ENCODE measurements at regions not wholly inside any gene's neighbourhood (a gene's known extent, or its start where the extent isn't known, plus 50 kb on each side); places are given as distances from the start of the nearest gene placed in this dataset.

GRCh38 chr11:116400081-116400480 lies 372.7 kb downstream of the BUD13 start:
- DNase-seq = no peak
- Mint-ChIP-seq H3K27me3 (peaks cover 13% of the 10 kb centered on the region), H3K4me3 (no peak overlapping the region), H3K27ac (no peak overlapping the region), H3K4me1 (no peaks in the 10 kb centered on the region), H3K9me3 (no peaks in the 10 kb centered on the region)
- ATAC-seq = no peak

DNA sequence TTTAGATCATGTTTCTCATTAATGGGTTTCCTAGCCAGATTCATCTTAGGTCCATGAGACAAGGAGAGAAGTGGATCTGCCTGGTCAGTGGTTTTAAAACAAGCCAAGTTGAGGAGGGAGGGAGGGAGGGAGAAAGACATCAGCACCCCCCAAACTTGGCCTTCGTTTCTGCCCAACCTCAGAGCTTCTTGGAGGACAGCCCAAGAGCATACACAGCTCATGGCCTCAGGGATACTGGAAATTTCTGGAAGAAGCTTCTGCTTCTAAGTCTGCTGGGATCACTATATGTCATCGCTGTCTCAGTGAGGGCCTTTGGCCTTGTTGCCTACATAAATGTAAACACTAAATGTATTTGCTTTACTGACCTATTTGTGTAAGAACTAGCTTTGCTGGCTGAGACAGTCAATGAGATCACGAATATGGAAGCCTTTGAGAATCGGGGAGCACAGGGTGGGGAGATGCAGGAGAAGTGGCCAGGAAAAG lies 375.1 kb downstream of the BUD13 start:
- Mint-ChIP-seq H3K4me3 (no peak overlapping the region), H3K9me3 (no peaks in the 10 kb centered on the region), H3K4me1 (no peaks in the 10 kb centered on the region), H3K27ac (no peak overlapping the region), H3K27me3 (peaks cover 13% of the 10 kb centered on the region)
- DNase-seq (no peak), ATAC-seq (no peak)

DNA sequence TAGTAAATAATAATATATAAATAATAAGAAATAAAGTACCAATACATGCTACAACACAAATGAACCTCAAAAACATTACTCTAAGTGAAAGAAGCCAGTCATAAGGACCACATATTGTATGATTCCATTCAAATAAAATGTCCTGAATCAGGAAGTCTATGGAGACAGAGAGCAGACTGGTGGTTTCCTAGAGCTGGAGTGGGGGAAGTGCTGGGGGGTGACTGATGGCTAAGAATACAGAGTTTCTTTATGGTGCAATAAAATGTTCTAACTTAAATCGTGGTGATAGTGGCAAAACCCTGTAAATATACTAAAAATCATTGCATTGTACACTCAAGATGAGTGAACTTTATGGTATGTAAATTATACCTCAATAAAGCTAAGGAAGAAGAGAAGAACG lies 376.5 kb downstream of the BUD13 start:
- DNase-seq = no peak
- Mint-ChIP-seq H3K27ac (no peak overlapping the region), H3K4me1 (no peaks in the 10 kb centered on the region), H3K4me3 (no peak overlapping the region), H3K9me3 (no peaks in the 10 kb centered on the region), H3K27me3 (peaks cover 13% of the 10 kb centered on the region)
- ATAC-seq = no peak

DNA sequence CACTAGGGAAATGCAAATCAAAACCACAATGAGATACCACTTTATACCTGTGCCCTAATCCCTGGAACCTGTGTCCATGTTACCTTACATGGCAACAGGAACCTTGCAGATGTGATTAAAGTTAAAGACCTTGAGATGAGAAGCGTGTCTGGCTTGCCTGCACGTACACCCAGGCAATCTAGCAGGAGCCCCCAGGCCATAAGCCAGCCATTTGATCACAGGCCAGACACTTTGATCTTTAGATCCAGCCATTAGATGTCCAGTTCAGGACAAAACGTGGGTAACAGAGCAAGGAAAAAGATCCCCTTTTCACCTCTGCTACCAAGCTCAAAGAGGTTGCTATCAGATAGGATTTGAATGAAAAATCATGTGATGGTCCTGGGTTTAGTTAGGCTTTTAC lies 378.8 kb downstream of the BUD13 start:
- Mint-ChIP-seq H3K27me3 (peaks cover 5% of the 10 kb centered on the region), H3K9me3 (no peaks in the 10 kb centered on the region), H3K4me3 (no peak overlapping the region), H3K4me1 (no peaks in the 10 kb centered on the region), H3K27ac (no peak overlapping the region)
- no peak for DNase-seq
- no peak for ATAC-seq

DNA sequence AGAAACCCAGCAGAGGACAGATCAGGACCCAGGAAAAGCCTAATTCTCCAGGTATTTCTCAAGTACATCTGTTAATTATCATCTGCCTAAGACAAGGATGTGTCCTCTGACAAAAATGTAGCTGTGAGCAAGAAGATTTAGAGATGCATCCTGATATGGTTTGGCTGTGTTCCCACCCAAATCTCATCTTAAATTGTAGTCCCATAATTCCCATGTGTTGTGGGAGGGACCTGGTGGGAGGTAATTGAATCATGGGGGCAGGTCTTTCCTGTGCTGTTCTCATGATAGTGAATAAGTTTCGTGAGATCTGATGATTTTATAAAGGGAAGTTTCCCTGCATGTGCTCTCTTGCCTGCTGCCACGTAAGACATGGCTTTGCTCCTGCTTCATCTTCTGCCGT lies 381.8 kb downstream of the BUD13 start:
- no peaks in the 10 kb centered on the region for H3K9me3 Mint-ChIP-seq
- H3K27ac Mint-ChIP-seq = no peak overlapping the region
- no peak overlapping the region for H3K4me3 Mint-ChIP-seq
- ATAC-seq (no peak), DNase-seq (no peak)
- H3K4me1 Mint-ChIP-seq = no peaks in the 10 kb centered on the region
- no peaks in the 10 kb centered on the region for H3K27me3 Mint-ChIP-seq

GRCh38 chr11:116388146-116388545 lies 384.6 kb downstream of the BUD13 start:
- DNase-seq (no peak), ATAC-seq (no peak)
- Mint-ChIP-seq H3K4me1 (no peaks in the 10 kb centered on the region), H3K27me3 (no peaks in the 10 kb centered on the region), H3K9me3 (no peaks in the 10 kb centered on the region), H3K27ac (no peak overlapping the region), H3K4me3 (no peak overlapping the region)

GRCh38 chr11:116387641-116388040 lies 385.1 kb downstream of the BUD13 start:
- Mint-ChIP-seq H3K4me3 (no peak overlapping the region), H3K27me3 (no peaks in the 10 kb centered on the region), H3K27ac (no peak overlapping the region), H3K9me3 (no peaks in the 10 kb centered on the region), H3K4me1 (no peaks in the 10 kb centered on the region)
- DNase-seq = no peak
- ATAC-seq = no peak

DNA sequence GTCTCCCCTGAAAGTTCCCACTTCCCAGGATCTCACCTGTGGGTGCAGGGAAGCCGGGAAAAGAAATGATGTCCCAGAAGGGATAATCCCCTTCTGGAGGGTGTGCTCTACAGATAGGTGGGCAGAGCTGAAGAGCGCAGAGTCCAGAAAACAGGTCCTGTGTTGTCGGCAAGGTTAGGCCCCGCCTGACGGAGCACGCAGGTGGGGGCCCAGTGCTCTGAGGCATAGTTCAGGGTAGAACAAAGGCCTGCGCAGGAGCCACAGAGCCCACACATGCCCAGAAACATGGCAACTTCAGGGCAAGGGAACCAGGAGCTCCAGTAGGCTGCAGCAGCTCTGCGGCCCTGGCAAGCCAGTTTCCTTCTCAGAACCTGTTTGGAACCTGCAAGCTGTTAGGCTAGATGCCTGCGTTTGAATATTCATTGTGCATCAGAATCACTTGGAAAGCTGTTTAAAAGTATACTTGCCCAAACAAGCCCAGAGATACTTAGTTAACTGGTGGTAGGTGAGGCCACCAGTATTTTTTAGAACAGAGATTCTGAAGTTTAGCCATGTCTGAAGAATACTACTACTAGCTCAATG lies 386.6 kb downstream of the BUD13 start:
- no peaks in the 10 kb centered on the region for H3K9me3 Mint-ChIP-seq

DNA sequence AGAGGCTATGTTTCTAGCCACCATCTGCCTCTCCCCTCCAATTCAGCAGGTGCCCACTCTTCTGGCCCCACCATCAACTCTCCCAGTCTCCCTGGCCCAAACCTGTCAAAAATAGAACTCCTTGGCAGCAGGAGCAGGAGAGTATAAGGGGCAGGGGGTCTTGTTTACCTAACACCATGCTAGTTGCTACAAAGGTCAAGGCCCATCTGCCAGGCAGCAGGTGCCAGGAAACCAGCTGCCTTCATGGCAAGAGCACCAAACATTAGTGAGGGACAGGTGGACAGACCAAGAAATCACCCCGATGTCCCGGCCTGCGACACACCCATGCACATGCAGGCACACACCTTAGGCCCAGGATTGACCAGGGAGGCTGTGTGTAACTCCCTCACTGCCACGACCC lies 387.9 kb downstream of the BUD13 start:
- no peaks in the 10 kb centered on the region for H3K4me1 Mint-ChIP-seq
- H3K27ac Mint-ChIP-seq = no peak overlapping the region
- no peak for ATAC-seq
- H3K4me3 Mint-ChIP-seq = no peak overlapping the region
- DNase-seq = no peak
- H3K27me3 Mint-ChIP-seq = no peaks in the 10 kb centered on the region
- no peaks in the 10 kb centered on the region for H3K9me3 Mint-ChIP-seq

More for the DNA sequence above, 386.6 kb downstream of the BUD13 start:
- Mint-ChIP-seq H3K4me1 (no peaks in the 10 kb centered on the region), H3K27me3 (no peaks in the 10 kb centered on the region), H3K27ac (no peak overlapping the region), H3K4me3 (no peak overlapping the region)
- ATAC-seq (no peak), DNase-seq (no peak)

GRCh38 chr11:116384407-116384806 lies 388.4 kb downstream of the BUD13 start:
- H3K9me3 Mint-ChIP-seq = no peaks in the 10 kb centered on the region

DNA sequence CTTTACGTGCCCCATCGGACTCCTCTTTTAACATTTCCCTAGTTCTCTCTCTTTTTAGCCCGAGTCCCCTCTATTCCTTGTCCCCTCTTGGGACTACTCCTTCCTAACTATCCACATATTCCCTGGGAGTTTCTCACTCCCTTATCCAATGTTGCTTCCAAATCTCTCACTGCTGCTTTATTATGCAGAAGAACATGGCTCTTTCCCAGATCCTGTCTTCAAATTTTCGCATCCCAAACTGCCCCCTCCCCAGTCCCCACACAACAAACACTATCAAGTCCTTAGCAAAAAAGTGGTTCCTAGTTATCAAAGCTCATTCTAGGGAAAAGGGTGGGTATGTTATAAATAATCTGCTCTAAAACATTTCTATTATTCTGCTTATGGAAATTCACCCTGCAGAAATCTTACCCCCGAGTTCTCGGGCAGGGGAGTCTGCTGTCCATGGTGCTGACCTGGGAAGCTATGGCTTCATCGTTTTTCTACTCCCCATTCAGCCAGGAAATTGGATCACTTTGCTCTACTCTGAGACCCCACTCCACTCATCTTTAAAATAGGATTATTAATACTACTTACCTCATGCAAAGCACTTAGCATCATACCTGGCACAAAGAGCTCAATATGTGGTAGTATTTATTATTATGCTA lies 393.5 kb downstream of the BUD13 start:
- no peak for DNase-seq
- H3K4me3 Mint-ChIP-seq = no peak overlapping the region
- H3K9me3 Mint-ChIP-seq = peaks cover 5 to 6% of the 10 kb centered on the region in 2 donors
- H3K27me3 Mint-ChIP-seq = peaks cover 7% of the 10 kb centered on the region
- H3K4me1 Mint-ChIP-seq = no peaks in the 10 kb centered on the region
- H3K27ac Mint-ChIP-seq = no peak overlapping the region
- no peak for ATAC-seq

More at GRCh38 chr11:116384407-116384806, 388.4 kb downstream of the BUD13 start:
- H3K4me3 Mint-ChIP-seq = no peak overlapping the region
- no peaks in the 10 kb centered on the region for H3K27me3 Mint-ChIP-seq
- H3K4me1 Mint-ChIP-seq = no peaks in the 10 kb centered on the region
- H3K27ac Mint-ChIP-seq = no peak overlapping the region
- DNase-seq = no peak
- no peak for ATAC-seq

DNA sequence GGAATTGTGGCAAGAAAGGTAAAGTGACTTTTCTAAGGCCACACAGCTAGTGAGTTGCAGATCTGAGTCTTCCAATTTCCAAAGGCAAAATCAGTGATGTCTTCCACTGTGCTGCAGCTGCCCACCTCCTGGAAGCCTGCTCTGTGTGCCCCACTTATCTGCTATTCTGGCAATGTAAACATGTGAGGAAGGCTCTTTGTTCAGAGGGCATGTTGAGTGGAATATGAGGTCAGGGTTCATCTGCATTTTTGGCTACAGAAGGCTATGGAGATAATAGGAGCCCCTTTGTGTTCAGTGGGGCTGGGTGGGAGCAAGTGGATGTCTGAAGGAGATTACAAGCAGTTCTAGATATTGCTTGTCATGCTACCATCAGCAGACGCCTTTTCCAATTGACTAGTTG lies 396.2 kb downstream of the BUD13 start:
- Mint-ChIP-seq H3K4me3 (no peak overlapping the region), H3K27me3 (peaks cover 7% of the 10 kb centered on the region), H3K4me1 (no peaks in the 10 kb centered on the region), H3K9me3 (peaks cover 5 to 6% of the 10 kb centered on the region in 2 donors), H3K27ac (no peak overlapping the region)
- ATAC-seq = no peak
- DNase-seq = no peak

- Mint-ChIP-seq H3K27ac (no peak overlapping the region), H3K9me3 (peaks cover 5 to 6% of the 10 kb centered on the region in 2 donors), H3K4me1 (no peaks in the 10 kb centered on the region), H3K27me3 (peaks cover 7% of the 10 kb centered on the region), H3K4me3 (no peak overlapping the region)
- DNase-seq (no peak), ATAC-seq (no peak)
Measured at GRCh38 chr11:116376054-116376453, 396.7 kb downstream of the BUD13 start.

- H3K4me3 Mint-ChIP-seq = no peak overlapping the region
- H3K4me1 Mint-ChIP-seq = no peaks in the 10 kb centered on the region
Measured at GRCh38 chr11:116375221-116375620, 397.6 kb downstream of the BUD13 start.

DNA sequence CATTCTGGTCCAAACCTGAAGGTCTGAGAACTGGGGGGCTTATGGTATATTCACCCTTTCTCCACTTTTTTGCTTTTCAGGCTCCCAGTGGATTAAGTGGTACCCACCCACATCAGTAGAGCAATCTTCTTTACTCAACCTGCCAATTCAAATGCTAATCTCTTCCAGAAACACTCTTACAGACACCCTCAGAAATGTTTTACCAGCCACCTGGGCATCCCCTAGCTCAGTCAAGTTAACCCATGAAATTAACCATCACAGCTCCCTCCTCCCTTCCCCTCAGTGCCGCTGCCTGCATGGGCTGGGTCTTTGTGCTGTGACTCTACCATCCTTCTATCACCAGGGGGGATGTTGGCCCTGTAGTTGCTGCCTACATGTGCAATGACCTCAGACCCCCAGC lies 398.7 kb downstream of the BUD13 start:
- ATAC-seq = no peak
- peaks cover 7% of the 10 kb centered on the region for H3K27me3 Mint-ChIP-seq

More at GRCh38 chr11:116375221-116375620, 397.6 kb downstream of the BUD13 start:
- DNase-seq (no peak), ATAC-seq (no peak)
- Mint-ChIP-seq H3K27me3 (peaks cover 7% of the 10 kb centered on the region), H3K9me3 (peaks cover 5 to 6% of the 10 kb centered on the region in 2 donors), H3K27ac (no peak overlapping the region)

GRCh38 chr11:116373104-116373944 lies 399.5 kb downstream of the BUD13 start:
- H3K27ac Mint-ChIP-seq = no peak overlapping the region
- no peak for ATAC-seq
- H3K27me3 Mint-ChIP-seq = peaks cover 7% of the 10 kb centered on the region
- peaks cover 0 to 6% of the 10 kb centered on the region in 2 donors for H3K9me3 Mint-ChIP-seq
- DNase-seq = no peak
- no peaks in the 10 kb centered on the region for H3K4me1 Mint-ChIP-seq
- H3K4me3 Mint-ChIP-seq = no peak overlapping the region

More for the DNA sequence above, 398.7 kb downstream of the BUD13 start:
- DNase-seq = no peak
- Mint-ChIP-seq H3K4me3 (no peak overlapping the region), H3K4me1 (no peaks in the 10 kb centered on the region), H3K27ac (no peak overlapping the region), H3K9me3 (peaks cover 2 to 6% of the 10 kb centered on the region in 2 donors)
